ENCODE measurements at regions not wholly inside any gene's neighbourhood (a gene's known extent, or its start where the extent isn't known, plus 50 kb on each side); places are given as distances from the start of the nearest gene placed in this dataset.

DNA sequence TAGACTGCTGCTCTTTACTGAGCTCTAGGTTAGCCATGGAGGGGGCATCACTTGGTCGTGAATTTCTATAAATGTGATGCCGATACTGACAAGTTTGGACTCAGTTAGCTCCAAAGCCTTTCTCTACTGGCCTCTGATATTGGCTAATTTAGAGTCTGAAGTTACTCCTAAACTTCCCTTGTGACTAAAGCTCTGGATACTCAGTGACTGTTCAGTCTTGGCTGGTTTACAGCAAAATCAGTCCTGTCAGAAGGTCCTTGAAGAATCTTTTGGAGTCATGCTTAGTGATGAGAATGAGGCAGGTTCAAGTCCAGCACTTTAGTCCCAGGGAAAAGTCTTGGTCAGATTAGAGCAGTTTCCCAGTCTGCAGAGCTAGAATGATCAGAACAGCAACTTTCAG is 197.5 kb upstream of the HS3ST4 start:
- H3K27ac ChIP-seq (ENCODE audit: low read depth, low read length): no peak overlapping the region
- H3K9me3 ChIP-seq (ENCODE audit: control insufficient read depth, insufficient read depth, low read length): no peaks in the 10 kb centered on the region
- no peaks in the 10 kb centered on the region for H3F3A ChIP-seq (ENCODE audit: control insufficient read depth, insufficient read depth)
- H3K36me3 ChIP-seq (ENCODE audit: control insufficient read depth, low read length): no peaks in the 10 kb centered on the region
- H3K9me2 ChIP-seq (replicated peaks; ENCODE audit: control insufficient read depth, low read length): no peaks in the 10 kb centered on the region
- H4K20me1 ChIP-seq (ENCODE audit: control insufficient read depth, insufficient read depth, low read depth, low read length): no peaks in the 10 kb centered on the region
- H3K79me2 ChIP-seq (ENCODE audit: control insufficient read depth, low read length): no peaks in the 10 kb centered on the region
- no peak for TF ChIP-seq EZH2phosphoT487 (IDR thresholded peaks at IDR 0.05; ENCODE audit: borderline replicate concordance, low read length)
- TF ChIP-seq, protein P1, sequence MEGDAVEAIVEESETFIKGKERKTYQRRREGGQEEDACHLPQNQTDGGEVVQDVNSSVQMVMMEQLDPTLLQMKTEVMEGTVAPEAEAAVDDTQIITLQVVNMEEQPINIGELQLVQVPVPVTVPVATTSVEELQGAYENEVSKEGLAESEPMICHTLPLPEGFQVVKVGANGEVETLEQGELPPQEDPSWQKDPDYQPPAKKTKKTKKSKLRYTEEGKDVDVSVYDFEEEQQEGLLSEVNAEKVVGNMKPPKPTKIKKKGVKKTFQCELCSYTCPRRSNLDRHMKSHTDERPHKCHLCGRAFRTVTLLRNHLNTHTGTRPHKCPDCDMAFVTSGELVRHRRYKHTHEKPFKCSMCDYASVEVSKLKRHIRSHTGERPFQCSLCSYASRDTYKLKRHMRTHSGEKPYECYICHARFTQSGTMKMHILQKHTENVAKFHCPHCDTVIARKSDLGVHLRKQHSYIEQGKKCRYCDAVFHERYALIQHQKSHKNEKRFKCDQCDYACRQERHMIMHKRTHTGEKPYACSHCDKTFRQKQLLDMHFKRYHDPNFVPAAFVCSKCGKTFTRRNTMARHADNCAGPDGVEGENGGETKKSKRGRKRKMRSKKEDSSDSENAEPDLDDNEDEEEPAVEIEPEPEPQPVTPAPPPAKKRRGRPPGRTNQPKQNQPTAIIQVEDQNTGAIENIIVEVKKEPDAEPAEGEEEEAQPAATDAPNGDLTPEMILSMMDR (IDR thresholded peaks at IDR 0.05; ENCODE audit: low read depth, low read length, poor library complexity, severe bottlenecking): no peak
- no peak overlapping the region for H3K4me2 ChIP-seq (ENCODE audit: low read length)
- no peak overlapping the region for H3K4me3 ChIP-seq (ENCODE audit: low read length)
- no peaks in the 10 kb centered on the region for H3K4me1 ChIP-seq (ENCODE audit: control insufficient read depth, low read length)
- no peaks in the 10 kb centered on the region for H3K27me3 ChIP-seq (ENCODE audit: control insufficient read depth, low read length)

GRCh38 chr16:25493136-25493811 is 198.5 kb upstream of the HS3ST4 start:
- Histone ChIP-seq H3K4me3 (ENCODE audit: low read length) (no peak overlapping the region), H3K9me3 (ENCODE audit: control insufficient read depth, insufficient read depth, low read length) (no peaks in the 10 kb centered on the region), H3K4me1 (ENCODE audit: control insufficient read depth, low read length) (no peaks in the 10 kb centered on the region), H3K27ac (ENCODE audit: low read depth, low read length) (no peak overlapping the region), H3F3A (ENCODE audit: control insufficient read depth, insufficient read depth) (no peaks in the 10 kb centered on the region), H4K20me1 (ENCODE audit: control insufficient read depth, insufficient read depth, low read depth, low read length) (no peaks in the 10 kb centered on the region), H3K4me2 (ENCODE audit: low read length) (no peak overlapping the region), H3K79me2 (ENCODE audit: control insufficient read depth, low read length) (no peaks in the 10 kb centered on the region), H3K36me3 (ENCODE audit: control insufficient read depth, low read length) (no peaks in the 10 kb centered on the region), H3K9me2 (replicated peaks; ENCODE audit: control insufficient read depth, low read length) (no peaks in the 10 kb centered on the region), H3K27me3 (ENCODE audit: control insufficient read depth, low read length) (no peaks in the 10 kb centered on the region)
- TF ChIP-seq, protein P1 (IDR thresholded peaks at IDR 0.05; ENCODE audit: low read depth, low read length, poor library complexity, severe bottlenecking): no peak
- TF ChIP-seq EZH2phosphoT487 (IDR thresholded peaks at IDR 0.05; ENCODE audit: borderline replicate concordance, low read length): no peak

- no peaks in the 10 kb centered on the region for H3K79me2 ChIP-seq (ENCODE audit: control insufficient read depth, low read length)
- H3K27me3 ChIP-seq (ENCODE audit: control insufficient read depth, low read length): no peaks in the 10 kb centered on the region
- no peak for TF ChIP-seq EZH2phosphoT487 (IDR thresholded peaks at IDR 0.05; ENCODE audit: borderline replicate concordance, low read length)
- TF ChIP-seq, protein P1 (IDR thresholded peaks at IDR 0.05; ENCODE audit: low read depth, low read length, poor library complexity, severe bottlenecking): no peak
- no peak overlapping the region for H3K4me2 ChIP-seq (ENCODE audit: low read length)
- H3K27ac ChIP-seq (ENCODE audit: low read depth, low read length): no peak overlapping the region
- no peaks in the 10 kb centered on the region for H3K9me2 ChIP-seq (replicated peaks; ENCODE audit: control insufficient read depth, low read length)
- H3K4me1 ChIP-seq (ENCODE audit: control insufficient read depth, low read length): no peaks in the 10 kb centered on the region
- H3K4me3 ChIP-seq (ENCODE audit: low read length): no peak overlapping the region
- no peaks in the 10 kb centered on the region for H3K9me3 ChIP-seq (ENCODE audit: control insufficient read depth, insufficient read depth, low read length)
- H4K20me1 ChIP-seq (ENCODE audit: control insufficient read depth, insufficient read depth, low read depth, low read length): no peaks in the 10 kb centered on the region
- H3K36me3 ChIP-seq (ENCODE audit: control insufficient read depth, low read length): no peaks in the 10 kb centered on the region
- no peaks in the 10 kb centered on the region for H3F3A ChIP-seq (ENCODE audit: control insufficient read depth, insufficient read depth)
These were observed 203.3 kb upstream of the HS3ST4 start for GRCh38 chr16:25488435-25488834.

Data from DOHH2 (cell line).